IgD-negative memory B cell (primary cell): ENCODE measurements at regions not wholly inside any gene's neighbourhood (a gene's known extent, or its start where the extent isn't known, plus 50 kb on each side); places are given as distances from the start of the nearest gene placed in this dataset.

ENCODE experiments used
- H3K27ac Mint-ChIP-seq, 3 donors: one replicate each; pipeline ENCODE4 v1.8.0; 2020 to 2022; ENCODE audit warnings: mild to moderate bottlenecking in 3 of 3, mixed read lengths in 3 of 3, moderate library complexity in 1 of 3
- H3K27me3 Mint-ChIP-seq: one replicate; pipeline ENCODE4 v1.8.0; 2021; ENCODE audit warnings: mixed read lengths
- H3K36me3 Mint-ChIP-seq: one replicate; pipeline ENCODE4 v1.8.0; 2020; ENCODE audit warnings: mild to moderate bottlenecking, mixed read lengths
- H3K4me1 Mint-ChIP-seq, 3 donors: one replicate each; pipeline ENCODE4 v1.8.0; 2020 to 2022; ENCODE audit warnings: mixed read lengths in 3 of 3, mild to moderate bottlenecking in 1 of 3
- H3K4me3 Mint-ChIP-seq, 4 donors: one replicate each; pipeline ENCODE4 v1.8.0; 2020 to 2022; ENCODE audit warnings: mild to moderate bottlenecking in 4 of 4, mixed read lengths in 4 of 4, moderate library complexity in 3 of 4
- H3K9me3 Mint-ChIP-seq, 3 donors: one replicate each; pipeline ENCODE4 v1.8.0; 2020 to 2021; ENCODE audit warnings: mixed read lengths in 3 of 3, mild to moderate bottlenecking in 1 of 3

GRCh38 chr2:236317938-236318396 is 53.8 kb upstream of the ASB18 start:
- Mint-ChIP-seq H3K4me1 (no peaks in the 10 kb centered on the region), H3K36me3 (peaks cover 2% of the 10 kb centered on the region), H3K27me3 (peaks cover 4% of the 10 kb centered on the region), H3K27ac (no peak overlapping the region), H3K9me3 (peaks cover 0 to 4% (median 3%) of the 10 kb centered on the region in 3 donors), H3K4me3 (no peak overlapping the region)

- Mint-ChIP-seq H3K9me3 (peaks cover 0 to 4% (median 3%) of the 10 kb centered on the region in 3 donors), H3K27ac (no peak overlapping the region), H3K27me3 (peaks cover 4% of the 10 kb centered on the region), H3K4me1 (no peaks in the 10 kb centered on the region), H3K4me3 (no peak overlapping the region), H3K36me3 (peaks cover 2% of the 10 kb centered on the region)
Measured at GRCh38 chr2:236318401-236318800, 54.2 kb upstream of the ASB18 start.

GRCh38 chr2:236319036-236319435 is 54.8 kb upstream of the ASB18 start:
- Mint-ChIP-seq H3K9me3 (peaks cover 0 to 4% (median 3%) of the 10 kb centered on the region in 3 donors), H3K27ac (no peak overlapping the region), H3K4me1 (no peaks in the 10 kb centered on the region), H3K4me3 (no peak overlapping the region), H3K36me3 (peaks cover 2% of the 10 kb centered on the region), H3K27me3 (peaks cover 4% of the 10 kb centered on the region)

GRCh38 chr2:236321415-236321814 is 57.2 kb upstream of the ASB18 start:
- H3K9me3 Mint-ChIP-seq, result peaks cover 0 to 4% (median 0%) of the 10 kb centered on the region in 3 donors
- peaks cover 2% of the 10 kb centered on the region for H3K36me3 Mint-ChIP-seq
- peaks cover 4% of the 10 kb centered on the region for H3K27me3 Mint-ChIP-seq

GRCh38 chr2:236333417-236334121 is 69.4 kb upstream of the ASB18 start:
- Mint-ChIP-seq H3K27me3 (peaks cover 3% of the 10 kb centered on the region), H3K36me3 (peaks cover 2% of the 10 kb centered on the region), H3K4me1 (no peaks in the 10 kb centered on the region), H3K9me3 (peaks cover 0 to 2% (median 0%) of the 10 kb centered on the region in 3 donors), H3K27ac (no peak overlapping the region), H3K4me3 (no peak overlapping the region)

More at GRCh38 chr2:236321415-236321814, 57.2 kb upstream of the ASB18 start:
- no peak overlapping the region for H3K27ac Mint-ChIP-seq
- no peaks in the 10 kb centered on the region for H3K4me1 Mint-ChIP-seq
- no peak overlapping the region for H3K4me3 Mint-ChIP-seq

- Mint-ChIP-seq H3K27ac (no peak overlapping the region), H3K9me3 (peaks cover 0 to 2% (median 0%) of the 10 kb centered on the region in 3 donors), H3K4me3 (peak overlapping the region in 1 of 4 donors; percentile 39), H3K4me1 (peaks cover 0 to 1% (median 0%) of the 10 kb centered on the region in 3 donors), H3K27me3 (peaks cover 7% of the 10 kb centered on the region), H3K36me3 (peaks cover 2% of the 10 kb centered on the region)
Measured at GRCh38 chr2:236334122-236334876, 70.1 kb upstream of the ASB18 start.

GRCh38 chr2:236335696-236336574 is 71.7 kb upstream of the ASB18 start:
- Mint-ChIP-seq H3K4me3 (no peak overlapping the region), H3K9me3 (peaks cover 0 to 2% (median 0%) of the 10 kb centered on the region in 3 donors), H3K4me1 (peaks cover 0 to 1% (median 0%) of the 10 kb centered on the region in 3 donors), H3K27me3 (peaks cover 9% of the 10 kb centered on the region), H3K36me3 (peaks cover 2% of the 10 kb centered on the region), H3K27ac (no peak overlapping the region)

GRCh38 chr2:236336575-236337464 is 72.6 kb upstream of the ASB18 start:
- Mint-ChIP-seq H3K9me3 (peaks cover 0 to 2% (median 0%) of the 10 kb centered on the region in 3 donors), H3K27ac (no peak overlapping the region), H3K36me3 (peaks cover 4% of the 10 kb centered on the region), H3K4me1 (peaks cover 0 to 1% (median 0%) of the 10 kb centered on the region in 3 donors), H3K4me3 (no peak overlapping the region), H3K27me3 (peaks cover 9% of the 10 kb centered on the region)

- Mint-ChIP-seq H3K27ac (no peak overlapping the region), H3K27me3 (peaks cover 9% of the 10 kb centered on the region), H3K4me1 (peaks cover 0 to 1% (median 0%) of the 10 kb centered on the region in 3 donors), H3K4me3 (no peak overlapping the region), H3K36me3 (peaks cover 4% of the 10 kb centered on the region), H3K9me3 (peaks cover 0 to 2% (median 0%) of the 10 kb centered on the region in 3 donors)
Measured at GRCh38 chr2:236337465-236338325, 73.5 kb upstream of the ASB18 start.

- Mint-ChIP-seq H3K27me3 (peaks cover 11% of the 10 kb centered on the region), H3K4me3 (no peak overlapping the region), H3K36me3 (peaks cover 4% of the 10 kb centered on the region), H3K4me1 (peaks cover 0 to 2% (median 1%) of the 10 kb centered on the region in 3 donors), H3K9me3 (peaks cover 0 to 2% (median 0%) of the 10 kb centered on the region in 3 donors), H3K27ac (no peak overlapping the region)
Measured at GRCh38 chr2:236338495-236339184, 74.4 kb upstream of the ASB18 start.

GRCh38 chr2:236340251-236340650 is 76.0 kb upstream of the ASB18 start:
- Mint-ChIP-seq H3K4me3 (no peak overlapping the region), H3K27me3 (peaks cover 11% of the 10 kb centered on the region)

GRCh38 chr2:236341067-236341466 is 76.9 kb upstream of the ASB18 start:
- Mint-ChIP-seq H3K4me3 (no peak overlapping the region), H3K4me1 (peaks cover 0 to 2% (median 1%) of the 10 kb centered on the region in 3 donors), H3K36me3 (peaks cover 4% of the 10 kb centered on the region), H3K27me3 (peaks cover 10% of the 10 kb centered on the region), H3K9me3 (peaks cover 0 to 2% (median 0%) of the 10 kb centered on the region in 3 donors), H3K27ac (no peak overlapping the region)

More at GRCh38 chr2:236340251-236340650, 76.0 kb upstream of the ASB18 start:
- peaks cover 0 to 2% (median 0%) of the 10 kb centered on the region in 3 donors for H3K9me3 Mint-ChIP-seq
- H3K36me3 Mint-ChIP-seq, result peaks cover 4% of the 10 kb centered on the region
- H3K27ac Mint-ChIP-seq, result no peak overlapping the region
- H3K4me1 Mint-ChIP-seq, result peaks cover 0 to 2% (median 1%) of the 10 kb centered on the region in 3 donors
